Right atrium auricular region (tissue), 2 donors: ENCODE measurements at regions not wholly inside any gene's neighbourhood (a gene's known extent, or its start where the extent isn't known, plus 50 kb on each side); places are given as distances from the start of the nearest gene placed in this dataset.

Experiments
- DNase-seq: peaks from one replicate; pipeline ENCODE4 v3.0.0-alpha.2; 2019; ENCODE audit warnings: low spot score
- H3K27ac ChIP-seq, 2 donors: fragments of 200-600 bp; sonication (generic); 1 replicate in 1 of 2; 2 replicates in 1 of 2; pipeline ENCODE4 v1.5.1; 2016 to 2019
- H3K27me3 ChIP-seq, 2 donors: fragments of 200-600 bp; sonication (generic); one replicate each; pipeline versions ENCODE4 v1.5.1 to v1.6.0; 2017 to 2019
- H3K36me3 ChIP-seq: fragments of 200-600 bp; sonication (generic); one replicate; pipeline ENCODE4 v1.5.1; 2016
- H3K4me1 ChIP-seq, 2 donors: fragments of 200-600 bp; sonication (generic); one replicate each; pipeline versions ENCODE4 v1.5.1 to v1.6.0; 2017 to 2019
- H3K4me3 ChIP-seq, 2 donors: fragments of 200-600 bp; sonication (generic); 1 replicate in 1 of 2; 2 replicates in 1 of 2; pipeline ENCODE4 v1.5.1; 2017 to 2019; ENCODE audit warnings: mild to moderate bottlenecking in 1 of 2, moderate library complexity in 1 of 2
- H3K9me3 ChIP-seq, 2 donors: fragments of 200-600 bp; sonication (generic); one replicate each; pipeline ENCODE4 v1.5.1; 2019
- CTCF ChIP-seq, 2 donors: fragments of 200-600 bp; sonication (generic); IDR thresholded peaks; one replicate each; pipeline ENCODE4 v1.5.1; 2019; ENCODE audit warnings: antibody characterized with exemption in 2 of 2

GRCh38 chr7:47661051-47661714, 79.3 kb upstream of the TNS3 start:
- no peak overlapping the region for H3K4me3 ChIP-seq
- H3K27me3 ChIP-seq = no peaks in the 10 kb centered on the region
- no peak for TF ChIP-seq CTCF (IDR thresholded peaks at IDR 0.05)
- DNase-seq = no peak
- no peaks in the 10 kb centered on the region for H3K36me3 ChIP-seq
- H3K9me3 ChIP-seq = no peaks in the 10 kb centered on the region
- H3K27ac ChIP-seq = no peak overlapping the region
- no peaks in the 10 kb centered on the region for H3K4me1 ChIP-seq

- H3K4me1 ChIP-seq = no peaks in the 10 kb centered on the region
- no peak for TF ChIP-seq CTCF (IDR thresholded peaks at IDR 0.05)
- DNase-seq = no peak
- H3K9me3 ChIP-seq = no peaks in the 10 kb centered on the region
- H3K4me3 ChIP-seq = no peak overlapping the region
- no peaks in the 10 kb centered on the region for H3K36me3 ChIP-seq
- H3K27ac ChIP-seq = no peak overlapping the region
- H3K27me3 ChIP-seq = no peaks in the 10 kb centered on the region
Observed at GRCh38 chr7:47659664-47660462, 78.0 kb upstream of the TNS3 start.

- Histone ChIP-seq H3K4me1 (peaks cover 0 to 3% of the 10 kb centered on the region in 2 donors), H3K27me3 (no peaks in the 10 kb centered on the region), H3K4me3 (no peak overlapping the region), H3K9me3 (no peaks in the 10 kb centered on the region), H3K27ac (no peak overlapping the region), H3K36me3 (no peaks in the 10 kb centered on the region)
- TF ChIP-seq CTCF (IDR thresholded peaks at IDR 0.05) = no peak
- no peak for DNase-seq
Observed at GRCh38 chr7:47658886-47659635, 77.2 kb upstream of the TNS3 start.

GRCh38 chr7:47657126-47657525, 75.2 kb upstream of the TNS3 start:
- no peak overlapping the region for H3K4me3 ChIP-seq
- no peak for DNase-seq
- TF ChIP-seq CTCF (IDR thresholded peaks at IDR 0.05) = no peak
- H3K36me3 ChIP-seq = no peaks in the 10 kb centered on the region
- H3K9me3 ChIP-seq = no peaks in the 10 kb centered on the region
- no peaks in the 10 kb centered on the region for H3K27me3 ChIP-seq
- peaks cover 0 to 5% of the 10 kb centered on the region in 2 donors for H3K4me1 ChIP-seq
- no peak overlapping the region for H3K27ac ChIP-seq

GRCh38 chr7:47654672-47655298, 72.9 kb upstream of the TNS3 start:
- no peaks in the 10 kb centered on the region for H3K36me3 ChIP-seq
- H3K4me1 ChIP-seq = peaks cover 0 to 5% of the 10 kb centered on the region in 2 donors
- H3K27me3 ChIP-seq = no peaks in the 10 kb centered on the region
- H3K4me3 ChIP-seq = no peak overlapping the region
- no peak for TF ChIP-seq CTCF (IDR thresholded peaks at IDR 0.05)
- DNase-seq = no peak
- no peak overlapping the region for H3K27ac ChIP-seq
- H3K9me3 ChIP-seq = no peaks in the 10 kb centered on the region
